NB4 (cell line): ENCODE measurements at regions not wholly inside any gene's neighbourhood (a gene's known extent, or its start where the extent isn't known, plus 50 kb on each side); places are given as distances from the start of the nearest gene placed in this dataset.

ENCODE experiments used
- MYC ChIP-seq: IDR thresholded peaks from 2 replicates; pipeline ENCODE4 v1.6.1; 2011; ENCODE audit warnings: low read depth, low read length
- POLR2A ChIP-seq: IDR thresholded peaks from 2 replicates; pipeline ENCODE4 v1.6.1; 2011; ENCODE audit warnings: mild to moderate bottlenecking; ENCODE audit not compliant: insufficient read length; ENCODE audit errors: extremely low read depth
- TF ChIP-seq, protein P1 (sequence below): IDR thresholded peaks from one replicate; pipeline ENCODE4 v1.5.1; 2012; ENCODE audit warnings: low read depth, low read length
- TF ChIP-seq, protein P2 (sequence below): IDR thresholded peaks from 2 replicates; pipeline ENCODE4 v1.6.1; 2011; ENCODE audit warnings: low read depth, low read length

- TF ChIP-seq, protein P1, sequence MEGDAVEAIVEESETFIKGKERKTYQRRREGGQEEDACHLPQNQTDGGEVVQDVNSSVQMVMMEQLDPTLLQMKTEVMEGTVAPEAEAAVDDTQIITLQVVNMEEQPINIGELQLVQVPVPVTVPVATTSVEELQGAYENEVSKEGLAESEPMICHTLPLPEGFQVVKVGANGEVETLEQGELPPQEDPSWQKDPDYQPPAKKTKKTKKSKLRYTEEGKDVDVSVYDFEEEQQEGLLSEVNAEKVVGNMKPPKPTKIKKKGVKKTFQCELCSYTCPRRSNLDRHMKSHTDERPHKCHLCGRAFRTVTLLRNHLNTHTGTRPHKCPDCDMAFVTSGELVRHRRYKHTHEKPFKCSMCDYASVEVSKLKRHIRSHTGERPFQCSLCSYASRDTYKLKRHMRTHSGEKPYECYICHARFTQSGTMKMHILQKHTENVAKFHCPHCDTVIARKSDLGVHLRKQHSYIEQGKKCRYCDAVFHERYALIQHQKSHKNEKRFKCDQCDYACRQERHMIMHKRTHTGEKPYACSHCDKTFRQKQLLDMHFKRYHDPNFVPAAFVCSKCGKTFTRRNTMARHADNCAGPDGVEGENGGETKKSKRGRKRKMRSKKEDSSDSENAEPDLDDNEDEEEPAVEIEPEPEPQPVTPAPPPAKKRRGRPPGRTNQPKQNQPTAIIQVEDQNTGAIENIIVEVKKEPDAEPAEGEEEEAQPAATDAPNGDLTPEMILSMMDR, result no peak
- TF ChIP-seq POLR2A (no peak), MYC (no peak)
- TF ChIP-seq, protein P2, sequence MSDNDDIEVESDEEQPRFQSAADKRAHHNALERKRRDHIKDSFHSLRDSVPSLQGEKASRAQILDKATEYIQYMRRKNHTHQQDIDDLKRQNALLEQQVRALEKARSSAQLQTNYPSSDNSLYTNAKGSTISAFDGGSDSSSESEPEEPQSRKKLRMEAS, result no peak
These were observed 117.7 kb downstream of the WT1 start for GRCh38 chr11:32317643-32318042.
